SK-N-SH (cell line): ENCODE measurements at regions not wholly inside any gene's neighbourhood (a gene's known extent, or its start where the extent isn't known, plus 50 kb on each side); places are given as distances from the start of the nearest gene placed in this dataset.

ENCODE experiments used
- CTCF ChIA-PET: fragments of 300-600, 350-600 bp; formaldehyde crosslinking; extraction: SDS; loops from one replicate; lab custom pipeline; 2021; lab: Yijun Ruan, JAX
- POLR2A ChIA-PET: fragments of 350-600 bp; sonication (Branson Sonifier 250); formaldehyde crosslinking; extraction: SDS; loops from one replicate; lab custom pipeline; 2020; ENCODE audit warnings: antibody characterized with exemption, inconsistent platforms; lab: Yijun Ruan, JAX
- DNase-seq: peaks from one replicate; pipeline ENCODE4 v3.0.0; 2012
- H2AFZ ChIP-seq: fragments of 200-600 bp; sonication (generic); 2 replicates; pipeline ENCODE4 v1.8.1; 2016; ENCODE audit warnings: antibody characterized with exemption, mild to moderate bottlenecking, low read depth
- H3F3A ChIP-seq: fragments of 200-600 bp; sonication (generic); replicated peaks from 2 replicates; pipeline ENCODE3; 2016; ENCODE audit warnings: antibody characterized with exemption, mild to moderate bottlenecking; ENCODE audit not compliant: insufficient read depth
- H3K27ac ChIP-seq, 2 experiments: fragments of 200-500 bp in 1 of 2; fragments of 200-600 bp in 1 of 2; sonication (Bioruptor generic) in 1 of 2; sonication (generic), shearing (Covaris generic) in 1 of 2; 2 replicates each; pipeline versions ENCODE4 v1.5.1 to v1.6.1; 2014 to 2016; ENCODE audit warnings: low read depth in 2 of 2, inconsistent platforms in 1 of 2, low read length in 1 of 2, mild to moderate bottlenecking in 1 of 2, mixed read lengths in 1 of 2
- H3K27me3 ChIP-seq: fragments of 200-600 bp; sonication (generic), shearing (Covaris generic); 2 replicates; pipeline ENCODE4 v1.6.1; 2016; ENCODE audit warnings: mixed run types; ENCODE audit not compliant: insufficient read depth
- H3K36me3 ChIP-seq, 2 experiments: fragments of 200-500 bp in 1 of 2; fragments of 200-600 bp in 1 of 2; sonication (Bioruptor generic) in 1 of 2; sonication (generic) in 1 of 2; replicated peaks in 1 of 2; 2 replicates each; pipeline versions ENCODE3 to v1.5.1; 2014 to 2016; ENCODE audit warnings: low read length in 1 of 2, mild to moderate bottlenecking in 1 of 2; ENCODE audit not compliant: insufficient read depth in 2 of 2, control insufficient read depth in 1 of 2
- H3K4me1 ChIP-seq, 2 experiments: fragments of 200-500 bp in 1 of 2; fragments of 200-600 bp in 1 of 2; sonication (Bioruptor generic) in 1 of 2; sonication (generic), shearing (Covaris generic) in 1 of 2; 2 replicates each; pipeline versions ENCODE4 v1.5.1 to v1.6.1; 2014 to 2016; ENCODE audit warnings: low read depth in 1 of 2, low read length in 1 of 2, mixed run types in 1 of 2; ENCODE audit not compliant: insufficient read depth in 2 of 2, control insufficient read depth in 1 of 2
- H3K4me2 ChIP-seq: fragments of 200-600 bp; sonication (generic), shearing (Covaris generic); 2 replicates; pipeline ENCODE4 v1.6.1; 2017; ENCODE audit warnings: mixed run types
- H3K4me3 ChIP-seq, 2 experiments: fragments of 200-500 bp in 1 of 2; fragments of 200-600 bp in 1 of 2; sonication (Bioruptor generic) in 1 of 2; sonication (generic), shearing (Covaris generic) in 1 of 2; 2 replicates each; pipeline versions ENCODE4 v1.5.1 to v1.8.1; 2014 to 2016; ENCODE audit warnings: low read depth in 2 of 2, inconsistent platforms in 1 of 2, low read length in 1 of 2, mild to moderate bottlenecking in 1 of 2, mixed read lengths in 1 of 2, moderate library complexity in 1 of 2
- H3K79me2 ChIP-seq: fragments of 200-600 bp; sonication (generic); 2 replicates; pipeline ENCODE4 v1.8.1; 2017; ENCODE audit warnings: mild to moderate bottlenecking; ENCODE audit not compliant: insufficient read depth
- H3K9ac ChIP-seq: fragments of 200-600 bp; sonication (generic); 2 replicates; pipeline ENCODE4 v1.6.1; 2017; ENCODE audit warnings: mixed run types
- H3K9me2 ChIP-seq: fragments of 200-600 bp; sonication (generic); 2 replicates; pipeline ENCODE4 v1.6.1; 2017; ENCODE audit warnings: mixed run types
- H3K9me3 ChIP-seq: fragments of 200-600 bp; sonication (generic); 2 replicates; pipeline ENCODE4 v1.6.1; 2017; ENCODE audit warnings: mixed run types, mild to moderate bottlenecking, moderate library complexity
- H4K20me1 ChIP-seq: fragments of 200-600 bp; sonication (generic); 2 replicates; pipeline ENCODE4 v1.6.1; 2017; ENCODE audit warnings: mild to moderate bottlenecking, mixed run types; ENCODE audit not compliant: insufficient read depth
- EZH2phosphoT487 ChIP-seq: fragments of 200-600 bp; sonication (generic); IDR thresholded peaks from 2 replicates; pipeline ENCODE4 v1.6.1; 2017; ENCODE audit warnings: low read depth, mixed run types, mild to moderate bottlenecking, antibody characterized with exemption, moderate library complexity, borderline replicate concordance
- FOXJ3 ChIP-seq: sonication (generic); formaldehyde crosslinking; IDR thresholded peaks from 2 replicates; pipeline ENCODE4 v1.5.1; 2020; ENCODE audit warnings: mild to moderate bottlenecking, missing genetic modification reagents
- GATA2 ChIP-seq: sonication (generic); formaldehyde crosslinking; IDR thresholded peaks from 2 replicates; pipeline ENCODE4 v1.5.0; 2020; ENCODE audit warnings: mild to moderate bottlenecking, missing genetic modification reagents
- JUND ChIP-seq: IDR thresholded peaks from 2 replicates; pipeline ENCODE4 v1.4.0; 2012
- MAX ChIP-seq: IDR thresholded peaks from 2 replicates; pipeline ENCODE4 v1.4.0; 2012; ENCODE audit warnings: low read depth
- MXI1 ChIP-seq: IDR thresholded peaks from 2 replicates; pipeline ENCODE4 v1.6.1; 2012; ENCODE audit warnings: mild to moderate bottlenecking, low read depth, low read length, improper control_type of control experiment
- NFIC ChIP-seq: IDR thresholded peaks from 2 replicates; pipeline ENCODE4 v1.4.0; 2012; ENCODE audit warnings: borderline replicate concordance
- NRF1 ChIP-seq: IDR thresholded peaks from 2 replicates; pipeline ENCODE4 v1.6.1; 2012; ENCODE audit warnings: low read depth, mild to moderate bottlenecking, low read length
- RCOR1 ChIP-seq: fragments of 150-350 bp; IDR thresholded peaks from 2 replicates; pipeline ENCODE4 v1.6.1; 2017; ENCODE audit warnings: antibody characterized with exemption, low read length
- REST ChIP-seq: IDR thresholded peaks from 2 replicates; pipeline ENCODE4 v1.6.1; 2012; ENCODE audit warnings: mild to moderate bottlenecking, low read depth, low read length, moderate library complexity
- SMC3 ChIP-seq: IDR thresholded peaks from 2 replicates; pipeline ENCODE4 v1.6.1; 2012; ENCODE audit warnings: low read depth, low read length, improper control_type of control experiment
- TAF1 ChIP-seq: IDR thresholded peaks from 2 replicates; pipeline ENCODE4 v1.6.1; 2012; ENCODE audit warnings: low read depth, mild to moderate bottlenecking, low read length, moderate library complexity, borderline replicate concordance
- TCF12 ChIP-seq: IDR thresholded peaks from 2 replicates; pipeline ENCODE4 v1.4.0; 2012
- TEAD4 ChIP-seq: IDR thresholded peaks from 2 replicates; pipeline ENCODE4 v1.4.0; 2012; ENCODE audit warnings: mild to moderate bottlenecking, borderline replicate concordance; ENCODE audit not compliant: insufficient read depth
- YY1 ChIP-seq: IDR thresholded peaks from 2 replicates; pipeline ENCODE4 v1.4.0; 2012; ENCODE audit warnings: low read depth, mild to moderate bottlenecking
- TF ChIP-seq, protein P1 (sequence below): fragments of 150-350 bp; IDR thresholded peaks from 2 replicates; pipeline ENCODE4 v1.6.1; 2017; ENCODE audit warnings: antibody characterized with exemption, low read length, low read depth, borderline replicate concordance
- TF ChIP-seq, protein P2 (sequence below): fragments of 200-600 bp; sonication (generic); IDR thresholded peaks from 2 replicates; pipeline ENCODE4 v1.6.1; 2017; ENCODE audit warnings: antibody characterized with exemption, mild to moderate bottlenecking, moderate library complexity

DNA sequence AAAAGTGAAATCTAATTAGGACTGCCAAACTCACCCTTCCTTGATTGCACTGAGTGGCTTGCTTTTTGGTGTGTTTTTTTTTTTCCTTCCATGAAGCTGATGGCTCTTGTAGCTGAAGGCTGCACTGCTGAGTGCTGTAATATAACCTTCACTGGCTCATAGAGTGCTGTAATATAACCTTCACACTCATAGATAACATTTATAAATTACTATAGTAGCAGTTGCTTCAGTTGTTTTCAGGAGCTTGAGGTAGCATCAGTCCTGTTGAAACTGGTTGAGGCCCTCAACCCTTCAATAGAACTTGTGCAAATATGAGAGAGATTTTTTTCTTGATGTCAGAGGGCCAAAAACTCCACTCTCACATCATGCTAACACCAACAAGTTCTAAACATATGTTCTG is 404.9 kb upstream of the MBL2 start:
- Histone ChIP-seq H3K9me2 (no peaks in the 10 kb centered on the region), H3K4me3 (no peak overlapping the region), H3K4me1 (no peaks in the 10 kb centered on the region), H3K9me3 (no peaks in the 10 kb centered on the region), H4K20me1 (no peaks in the 10 kb centered on the region), H3K36me3 (no peaks in the 10 kb centered on the region), H3K27ac (no peak overlapping the region), H3K9ac (no peak overlapping the region), H3K27me3 (no peaks in the 10 kb centered on the region), H3K4me2 (no peak overlapping the region)
- ChIA-PET CTCF (no interaction called here), POLR2A (no interaction called here)
- no peak for DNase-seq
- TF ChIP-seq NRF1, result no peak
- no peak for TF ChIP-seq TEAD4
- no peak for TF ChIP-seq RCOR1
- TF ChIP-seq, protein P1, sequence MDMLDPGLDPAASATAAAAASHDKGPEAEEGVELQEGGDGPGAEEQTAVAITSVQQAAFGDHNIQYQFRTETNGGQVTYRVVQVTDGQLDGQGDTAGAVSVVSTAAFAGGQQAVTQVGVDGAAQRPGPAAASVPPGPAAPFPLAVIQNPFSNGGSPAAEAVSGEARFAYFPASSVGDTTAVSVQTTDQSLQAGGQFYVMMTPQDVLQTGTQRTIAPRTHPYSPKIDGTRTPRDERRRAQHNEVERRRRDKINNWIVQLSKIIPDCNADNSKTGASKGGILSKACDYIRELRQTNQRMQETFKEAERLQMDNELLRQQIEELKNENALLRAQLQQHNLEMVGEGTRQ, result no peak
- TF ChIP-seq MAX, result no peak
- no peak for TF ChIP-seq YY1
- no peak for TF ChIP-seq GATA2 (CRISPR knock-in tag)
- TF ChIP-seq JUND, result no peak
- no peak for TF ChIP-seq FOXJ3 (CRISPR knock-in tag)
- TF ChIP-seq NFIC, result no peak
- no peak for TF ChIP-seq MXI1
- no peak for TF ChIP-seq EZH2phosphoT487
- TF ChIP-seq, protein P2, sequence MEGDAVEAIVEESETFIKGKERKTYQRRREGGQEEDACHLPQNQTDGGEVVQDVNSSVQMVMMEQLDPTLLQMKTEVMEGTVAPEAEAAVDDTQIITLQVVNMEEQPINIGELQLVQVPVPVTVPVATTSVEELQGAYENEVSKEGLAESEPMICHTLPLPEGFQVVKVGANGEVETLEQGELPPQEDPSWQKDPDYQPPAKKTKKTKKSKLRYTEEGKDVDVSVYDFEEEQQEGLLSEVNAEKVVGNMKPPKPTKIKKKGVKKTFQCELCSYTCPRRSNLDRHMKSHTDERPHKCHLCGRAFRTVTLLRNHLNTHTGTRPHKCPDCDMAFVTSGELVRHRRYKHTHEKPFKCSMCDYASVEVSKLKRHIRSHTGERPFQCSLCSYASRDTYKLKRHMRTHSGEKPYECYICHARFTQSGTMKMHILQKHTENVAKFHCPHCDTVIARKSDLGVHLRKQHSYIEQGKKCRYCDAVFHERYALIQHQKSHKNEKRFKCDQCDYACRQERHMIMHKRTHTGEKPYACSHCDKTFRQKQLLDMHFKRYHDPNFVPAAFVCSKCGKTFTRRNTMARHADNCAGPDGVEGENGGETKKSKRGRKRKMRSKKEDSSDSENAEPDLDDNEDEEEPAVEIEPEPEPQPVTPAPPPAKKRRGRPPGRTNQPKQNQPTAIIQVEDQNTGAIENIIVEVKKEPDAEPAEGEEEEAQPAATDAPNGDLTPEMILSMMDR, result no peak
- no peak for TF ChIP-seq SMC3
- TF ChIP-seq TCF12, result no peak
- no peak for TF ChIP-seq REST
- TF ChIP-seq TAF1, result no peak
- TF ChIP-seq, all 33 proteins: peak for 0
- Histone ChIP-seq H2AFZ (no peak overlapping the region), H3F3A (no peaks in the 10 kb centered on the region), H3K79me2 (no peaks in the 10 kb centered on the region)
